GM13977 (cell line): ENCODE measurements at regions not wholly inside any gene's neighbourhood (a gene's known extent, or its start where the extent isn't known, plus 50 kb on each side); places are given as distances from the start of the nearest gene placed in this dataset.

Experiments used
- DNase-seq: peaks from one replicate; pipeline ENCODE4 v3.0.0; 2012; ENCODE audit warnings: low spot score
- CTCF ChIP-seq: IDR thresholded peaks from 2 replicates; pipeline ENCODE4 v1.5.1; 2012; ENCODE audit warnings: mild to moderate bottlenecking, control low read depth; ENCODE audit not compliant: insufficient read depth; ENCODE audit errors: extremely low read depth, missing control alignments
- in situ Hi-C: fragments of 300-500 bp; cut with MboI; formaldehyde crosslinking; loops from one replicate; pipeline ENCODE4 v1.12.0; 2022; ENCODE audit warnings: low sequenced_read_pairs, low pct_unique_long_range_greater_than_20kb, mixed read lengths, inconsistent platforms; ENCODE audit not compliant: unreplicated experiment

- in situ Hi-C loops = no loop called here
- TF ChIP-seq CTCF = no peak
- DNase-seq = no peak
Measured at GRCh38 chr7:18162657-18163056, 135.0 kb upstream of the PRPS1L1 start.

- DNase-seq = no peak
- in situ Hi-C loops = no loop called here
- no peak for TF ChIP-seq CTCF
Measured at GRCh38 chr7:18163091-18163490, 135.4 kb upstream of the PRPS1L1 start.

DNA sequence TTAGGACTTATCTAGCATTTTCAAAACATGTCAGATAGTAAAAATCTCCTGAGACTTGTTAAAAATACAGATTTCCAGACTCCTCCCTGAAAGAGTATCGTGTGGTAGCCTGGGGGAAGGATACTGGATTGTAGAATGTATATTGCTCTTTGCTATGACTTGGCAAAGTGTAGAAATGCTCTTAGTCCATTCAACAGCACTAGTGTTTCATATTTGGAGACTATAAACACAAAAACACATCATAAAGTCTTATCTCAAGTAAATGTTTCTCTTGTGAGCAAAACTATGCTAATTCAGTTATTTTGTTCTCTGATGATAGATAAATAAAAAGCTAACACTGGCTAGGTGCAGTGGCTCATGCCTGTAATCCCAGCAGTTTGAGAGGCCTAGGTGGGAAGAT lies 137.5 kb upstream of the PRPS1L1 start:
- no peak for DNase-seq
- in situ Hi-C loops = no loop called here
- TF ChIP-seq CTCF = no peak

GRCh38 chr7:18166002-18166401 lies 138.4 kb upstream of the PRPS1L1 start:
- DNase-seq = no peak
- in situ Hi-C loops = no loop called here
- TF ChIP-seq CTCF = no peak

- in situ Hi-C loops = no loop called here
- no peak for TF ChIP-seq CTCF
- no peak for DNase-seq
Measured at GRCh38 chr7:18167815-18168214, 140.2 kb upstream of the PRPS1L1 start.

- DNase-seq = no peak
- TF ChIP-seq CTCF = no peak
- in situ Hi-C loops = no loop called here
Measured at GRCh38 chr7:18174996-18175395, 147.3 kb upstream of the PRPS1L1 start.
